22Rv1 (cell line): ENCODE measurements at regions not wholly inside any gene's neighbourhood (a gene's known extent, or its start where the extent isn't known, plus 50 kb on each side); places are given as distances from the start of the nearest gene placed in this dataset.

Experiments
- ZFX ChIP-seq: fragments of 450-650 bp; IDR thresholded peaks from 2 replicates; pipeline ENCODE4 v1.6.1; 2017; ENCODE audit warnings: antibody characterized with exemption, borderline replicate concordance
- TF ChIP-seq, protein P1 (sequence below): fragments of 450-650 bp; IDR thresholded peaks from 2 replicates; pipeline ENCODE4 v1.5.1; 2017; ENCODE audit warnings: mild to moderate bottlenecking

GRCh38 chr5:125010356-125010755 lies 263.9 kb upstream of the ZNF608 start:
- TF ChIP-seq, protein P1, sequence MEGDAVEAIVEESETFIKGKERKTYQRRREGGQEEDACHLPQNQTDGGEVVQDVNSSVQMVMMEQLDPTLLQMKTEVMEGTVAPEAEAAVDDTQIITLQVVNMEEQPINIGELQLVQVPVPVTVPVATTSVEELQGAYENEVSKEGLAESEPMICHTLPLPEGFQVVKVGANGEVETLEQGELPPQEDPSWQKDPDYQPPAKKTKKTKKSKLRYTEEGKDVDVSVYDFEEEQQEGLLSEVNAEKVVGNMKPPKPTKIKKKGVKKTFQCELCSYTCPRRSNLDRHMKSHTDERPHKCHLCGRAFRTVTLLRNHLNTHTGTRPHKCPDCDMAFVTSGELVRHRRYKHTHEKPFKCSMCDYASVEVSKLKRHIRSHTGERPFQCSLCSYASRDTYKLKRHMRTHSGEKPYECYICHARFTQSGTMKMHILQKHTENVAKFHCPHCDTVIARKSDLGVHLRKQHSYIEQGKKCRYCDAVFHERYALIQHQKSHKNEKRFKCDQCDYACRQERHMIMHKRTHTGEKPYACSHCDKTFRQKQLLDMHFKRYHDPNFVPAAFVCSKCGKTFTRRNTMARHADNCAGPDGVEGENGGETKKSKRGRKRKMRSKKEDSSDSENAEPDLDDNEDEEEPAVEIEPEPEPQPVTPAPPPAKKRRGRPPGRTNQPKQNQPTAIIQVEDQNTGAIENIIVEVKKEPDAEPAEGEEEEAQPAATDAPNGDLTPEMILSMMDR = no peak
- TF ChIP-seq ZFX = no peak
